HEK293T (cell line): ENCODE measurements at regions not wholly inside any gene's neighbourhood (a gene's known extent, or its start where the extent isn't known, plus 50 kb on each side); places are given as distances from the start of the nearest gene placed in this dataset.

Experiments used
- CTCF ChIA-PET: fragments of 350-600 bp; formaldehyde crosslinking; extraction: SDS; loops from one replicate; lab custom pipeline; 2021; ENCODE audit warnings: antibody characterized with exemption, inconsistent platforms; lab: Yijun Ruan, JAX
- POLR2A ChIA-PET: fragments of 350-600 bp; formaldehyde crosslinking; extraction: SDS; loops from one replicate; lab custom pipeline; 2020; ENCODE audit warnings: antibody characterized with exemption, inconsistent platforms; lab: Yijun Ruan, JAX
- DNase-seq: peaks from one replicate; pipeline ENCODE4 v3.0.0; 2012; ENCODE audit warnings: mixed read lengths; ENCODE audit errors: extremely low spot score
- ARNT ChIP-seq: fragments of 450-650 bp; IDR thresholded peaks from 2 replicates; pipeline ENCODE4 v1.6.1; 2017; ENCODE audit warnings: mild to moderate bottlenecking
- BHLHE40 ChIP-seq: fragments of 450-650 bp; IDR thresholded peaks from 2 replicates; pipeline ENCODE4 v1.6.1; 2016; ENCODE audit warnings: mild to moderate bottlenecking, moderate library complexity, borderline replicate concordance
- CTBP1 ChIP-seq: fragments of 450-650 bp; IDR thresholded peaks from 2 replicates; pipeline ENCODE4 v1.6.1; 2016; ENCODE audit warnings: borderline replicate concordance
- ELF4 ChIP-seq: fragments of 450-650 bp; IDR thresholded peaks from 2 replicates; pipeline ENCODE4 v1.6.1; 2017; ENCODE audit warnings: antibody characterized with exemption
- FOXA1 ChIP-seq: fragments of 450-650 bp; IDR thresholded peaks from 2 replicates; pipeline ENCODE4 v1.6.1; 2016; ENCODE audit warnings: mild to moderate bottlenecking
- FOXK2 ChIP-seq: fragments of 450-650 bp; IDR thresholded peaks from 2 replicates; pipeline ENCODE4 v1.6.1; 2016; ENCODE audit warnings: mild to moderate bottlenecking
- FOXM1 ChIP-seq: fragments of 450-650 bp; IDR thresholded peaks from 2 replicates; pipeline ENCODE4 v1.6.1; 2017; ENCODE audit warnings: mild to moderate bottlenecking, borderline replicate concordance
- HDGF ChIP-seq: fragments of 450-650 bp; IDR thresholded peaks from 2 replicates; pipeline ENCODE4 v1.6.1; 2017; ENCODE audit warnings: antibody characterized with exemption, borderline replicate concordance
- L3MBTL2 ChIP-seq: fragments of 450-650 bp; conservative IDR thresholded peaks from 2 replicates; pipeline ENCODE4 v1.6.1; 2016; ENCODE audit warnings: mild to moderate bottlenecking
- LEF1 ChIP-seq: fragments of 450-650 bp; IDR thresholded peaks from 2 replicates; pipeline ENCODE4 v1.6.1; 2017; ENCODE audit warnings: mild to moderate bottlenecking, borderline replicate concordance
- NFRKB ChIP-seq: fragments of 450-650 bp; IDR thresholded peaks from 2 replicates; pipeline ENCODE4 v1.6.1; 2016; ENCODE audit warnings: mild to moderate bottlenecking, moderate library complexity
- SP1 ChIP-seq: fragments of 450-650 bp; IDR thresholded peaks from 2 replicates; pipeline ENCODE4 v1.6.1; 2017
- SUZ12 ChIP-seq: fragments of 450-650 bp; IDR thresholded peaks from 2 replicates; pipeline ENCODE4 v1.6.1; 2016; ENCODE audit warnings: mild to moderate bottlenecking
- TARDBP ChIP-seq: fragments of 450-650 bp; IDR thresholded peaks from 2 replicates; pipeline ENCODE4 v1.6.1; 2016
- ZNF384 ChIP-seq: fragments of 450-650 bp; IDR thresholded peaks from 2 replicates; pipeline ENCODE4 v1.6.1; 2016
- TF ChIP-seq, protein P1 (sequence below): fragments of 450-650 bp; IDR thresholded peaks from 2 replicates; pipeline ENCODE4 v1.6.1; 2016

GRCh38 chr9:90303655-90304054 lies 339.0 kb downstream of the DIRAS2 start:
- no peak for DNase-seq
- TF ChIP-seq FOXK2: no peak
- no peak for TF ChIP-seq SUZ12
- no peak for TF ChIP-seq LEF1
- TF ChIP-seq HDGF: no peak
- TF ChIP-seq, protein P1, sequence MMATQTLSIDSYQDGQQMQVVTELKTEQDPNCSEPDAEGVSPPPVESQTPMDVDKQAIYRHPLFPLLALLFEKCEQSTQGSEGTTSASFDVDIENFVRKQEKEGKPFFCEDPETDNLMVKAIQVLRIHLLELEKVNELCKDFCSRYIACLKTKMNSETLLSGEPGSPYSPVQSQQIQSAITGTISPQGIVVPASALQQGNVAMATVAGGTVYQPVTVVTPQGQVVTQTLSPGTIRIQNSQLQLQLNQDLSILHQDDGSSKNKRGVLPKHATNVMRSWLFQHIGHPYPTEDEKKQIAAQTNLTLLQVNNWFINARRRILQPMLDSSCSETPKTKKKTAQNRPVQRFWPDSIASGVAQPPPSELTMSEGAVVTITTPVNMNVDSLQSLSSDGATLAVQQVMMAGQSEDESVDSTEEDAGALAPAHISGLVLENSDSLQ: no peak
- TF ChIP-seq ZNF384: no peak
- no peak for TF ChIP-seq ELF4
- no peak for TF ChIP-seq L3MBTL2
- no peak for TF ChIP-seq TARDBP
- no peak for TF ChIP-seq FOXA1
- TF ChIP-seq ARNT: no peak
- no peak for TF ChIP-seq BHLHE40
- no peak for TF ChIP-seq SP1
- TF ChIP-seq NFRKB: no peak
- TF ChIP-seq CTBP1: no peak
- no peak for TF ChIP-seq FOXM1
- POLR2A ChIA-PET: no interaction called here
- CTCF ChIA-PET: no interaction called here

GRCh38 chr9:90306158-90306557 lies 336.5 kb downstream of the DIRAS2 start:
- CTCF ChIA-PET: no interaction called here
- TF ChIP-seq, protein P1: no peak
- TF ChIP-seq TARDBP (no peak), BHLHE40 (no peak), NFRKB (no peak)
- no peak for DNase-seq
- POLR2A ChIA-PET: no interaction called here

- POLR2A ChIA-PET: no interaction called here
- CTCF ChIA-PET: no interaction called here
- DNase-seq: no peak
- TF ChIP-seq LEF1: no peak
- no peak for TF ChIP-seq HDGF
- TF ChIP-seq FOXA1: no peak
- no peak for TF ChIP-seq FOXK2
- TF ChIP-seq SUZ12: no peak
- no peak for TF ChIP-seq FOXM1
Observed at GRCh38 chr9:90307167-90307833, 335.3 kb downstream of the DIRAS2 start.

GRCh38 chr9:90307891-90308290 lies 334.7 kb downstream of the DIRAS2 start:
- no peak for DNase-seq
- ChIA-PET POLR2A (no interaction called here), CTCF (no interaction called here)
- TF ChIP-seq L3MBTL2 (no peak), FOXK2 (no peak), SUZ12 (no peak), TARDBP (no peak), BHLHE40 (no peak), SP1 (no peak)

DNA sequence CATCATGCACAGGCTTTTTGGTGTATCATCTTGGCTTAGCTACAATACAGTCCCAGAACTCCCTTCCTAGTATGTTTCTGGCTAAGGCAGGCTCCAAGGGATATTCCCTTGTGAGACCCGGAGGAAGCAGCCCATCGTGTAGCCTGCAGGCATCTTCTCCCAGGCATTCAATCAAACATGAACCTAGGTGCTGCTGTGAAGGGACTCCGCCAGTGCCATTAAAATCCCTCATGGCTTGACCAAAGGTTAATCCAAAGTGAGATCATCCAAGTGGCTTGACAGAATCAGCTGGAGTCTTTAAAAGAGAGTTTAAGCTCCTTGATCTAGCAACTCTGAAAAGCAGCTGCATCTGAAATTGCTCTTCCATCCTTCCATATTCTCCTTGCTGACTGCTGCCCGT lies 333.9 kb downstream of the DIRAS2 start:
- ChIA-PET POLR2A (no interaction called here), CTCF (interaction anchor here (0.9 kb wide), 1 partner anchor 9 kb away, joined by 3 read pairs; no protein-coding TSS in a partner anchor)
- no peak for TF ChIP-seq TARDBP

DNA sequence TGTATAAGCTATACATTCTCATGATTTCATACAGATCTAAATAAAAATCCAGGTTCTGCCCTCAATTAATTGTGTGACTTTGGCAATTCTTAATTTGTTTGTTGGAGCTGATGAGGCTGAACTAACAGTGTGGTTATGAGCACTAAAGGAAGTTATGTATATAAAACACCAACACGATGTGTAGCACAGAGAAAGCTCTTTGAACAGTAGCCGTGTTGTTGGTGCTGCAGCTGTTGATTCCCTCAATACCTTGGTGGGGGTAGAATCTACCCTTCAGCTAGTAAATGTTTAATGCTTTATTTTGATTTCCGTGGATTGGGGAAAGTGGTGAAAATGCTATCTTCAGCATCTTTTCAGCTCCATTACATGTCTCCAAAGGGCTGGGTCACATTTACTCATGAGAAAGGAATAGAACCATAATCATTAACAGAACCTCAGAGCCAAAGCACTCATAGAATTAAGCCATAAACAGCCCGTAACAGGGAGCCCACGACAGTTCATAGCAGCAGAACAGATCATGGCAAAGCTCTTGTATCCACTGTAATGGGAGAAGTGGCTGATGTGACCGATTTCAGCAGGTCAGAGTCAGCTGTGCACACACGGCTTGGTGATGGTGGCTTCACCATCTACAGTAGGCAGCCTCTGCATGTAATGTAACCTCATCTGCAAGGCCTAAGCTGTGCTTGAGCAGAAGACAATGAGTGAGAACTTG lies 332.7 kb downstream of the DIRAS2 start:
- DNase-seq: no peak
- CTCF ChIA-PET: interaction anchor here (1.0 kb wide), 1 partner anchor 8 kb away, joined by 4 read pairs; no protein-coding TSS in a partner anchor
- POLR2A ChIA-PET: no interaction called here
- TF ChIP-seq FOXA1 (no peak), SUZ12 (no peak), ZNF384 (no peak)

More for the DNA sequence above, 333.9 kb downstream of the DIRAS2 start:
- no peak for DNase-seq

- POLR2A ChIA-PET: no interaction called here
Observed at GRCh38 chr9:90310521-90310876, 332.1 kb downstream of the DIRAS2 start.

GRCh38 chr9:90311811-90312210 lies 330.8 kb downstream of the DIRAS2 start:
- ChIA-PET POLR2A (no interaction called here), CTCF (no interaction called here)
- no peak for TF ChIP-seq HDGF
- no peak for TF ChIP-seq TARDBP
- no peak for TF ChIP-seq ARNT
- no peak for TF ChIP-seq FOXM1
- no peak for TF ChIP-seq SP1
- TF ChIP-seq FOXK2: no peak
- no peak for TF ChIP-seq ELF4
- TF ChIP-seq, protein P1: no peak
- TF ChIP-seq BHLHE40: no peak
- no peak for TF ChIP-seq FOXA1
- no peak for DNase-seq

More at GRCh38 chr9:90310521-90310876, 332.1 kb downstream of the DIRAS2 start:
- DNase-seq: no peak
- TF ChIP-seq FOXK2 (no peak), NFRKB (no peak), FOXM1 (no peak), SP1 (no peak), ZNF384 (no peak), BHLHE40 (no peak), SUZ12 (no peak), FOXA1 (no peak)
- CTCF ChIA-PET: interaction anchor here (1.0 kb wide), 1 partner anchor 8 kb away, joined by 4 read pairs; no protein-coding TSS in a partner anchor
